Activated naive CD8-positive, alpha-beta T cell (primary cell): ENCODE measurements at regions not wholly inside any gene's neighbourhood (a gene's known extent, or its start where the extent isn't known, plus 50 kb on each side); places are given as distances from the start of the nearest gene placed in this dataset.
"Not testable (repeated sequence)": the region's sequence is repeated elsewhere in the genome, so short reads cannot be mapped to it uniquely, and the experiment has no call there.

Source experiments
- H3K27ac Mint-ChIP-seq: one replicate; pipeline ENCODE4 v1.8.0; 2021; ENCODE audit warnings: mixed read lengths
- H3K27me3 Mint-ChIP-seq: one replicate; pipeline ENCODE4 v1.8.0; 2021; ENCODE audit warnings: mixed read lengths
- H3K36me3 Mint-ChIP-seq: one replicate; pipeline ENCODE4 v1.8.0; 2021; ENCODE audit warnings: mixed read lengths
- H3K4me1 Mint-ChIP-seq: one replicate; pipeline ENCODE4 v1.8.0; 2021; ENCODE audit warnings: low read depth, mixed read lengths
- H3K4me3 Mint-ChIP-seq: one replicate; pipeline ENCODE4 v1.8.0; 2021; ENCODE audit warnings: mild to moderate bottlenecking, mixed read lengths
- H3K9me3 Mint-ChIP-seq: one replicate; pipeline ENCODE4 v1.8.0; 2021; ENCODE audit warnings: low read depth, mixed read lengths

DNA sequence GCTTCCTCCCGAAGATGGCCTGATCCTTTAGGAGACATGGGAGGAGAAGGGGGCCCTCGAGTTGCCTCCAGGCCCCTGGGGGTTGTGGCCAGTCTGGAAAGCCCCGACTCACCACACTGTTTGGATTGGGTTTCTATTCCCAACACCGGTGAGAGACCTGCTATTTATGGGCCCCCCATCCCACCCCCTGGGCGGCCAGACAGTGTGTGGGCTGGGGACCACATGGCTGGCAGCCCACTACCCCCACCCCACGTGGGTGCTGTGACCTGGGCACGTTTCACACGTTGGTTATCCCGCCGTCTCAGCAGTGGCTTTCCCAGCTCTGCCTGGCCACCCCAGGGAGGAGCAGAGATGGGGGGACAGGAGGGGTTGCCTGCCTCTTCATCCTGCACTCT lies 116.1 kb downstream of the VEGFA start:
- no peak overlapping the region for H3K4me3 Mint-ChIP-seq

GRCh38 chr6:43885399-43886066 lies 115.5 kb downstream of the VEGFA start:
- Mint-ChIP-seq H3K9me3 (no peaks in the 10 kb centered on the region), H3K36me3 (no peaks in the 10 kb centered on the region), H3K4me3 (no peak overlapping the region), H3K4me1 (peaks cover 1% of the 10 kb centered on the region), H3K27me3 (peaks cover 5% of the 10 kb centered on the region), H3K27ac (no peak overlapping the region)

More for the DNA sequence above, 116.1 kb downstream of the VEGFA start:
- Mint-ChIP-seq H3K36me3 (no peaks in the 10 kb centered on the region), H3K27ac (no peak overlapping the region), H3K27me3 (peaks cover 8% of the 10 kb centered on the region), H3K4me1 (peaks cover 4% of the 10 kb centered on the region), H3K9me3 (no peaks in the 10 kb centered on the region)

DNA sequence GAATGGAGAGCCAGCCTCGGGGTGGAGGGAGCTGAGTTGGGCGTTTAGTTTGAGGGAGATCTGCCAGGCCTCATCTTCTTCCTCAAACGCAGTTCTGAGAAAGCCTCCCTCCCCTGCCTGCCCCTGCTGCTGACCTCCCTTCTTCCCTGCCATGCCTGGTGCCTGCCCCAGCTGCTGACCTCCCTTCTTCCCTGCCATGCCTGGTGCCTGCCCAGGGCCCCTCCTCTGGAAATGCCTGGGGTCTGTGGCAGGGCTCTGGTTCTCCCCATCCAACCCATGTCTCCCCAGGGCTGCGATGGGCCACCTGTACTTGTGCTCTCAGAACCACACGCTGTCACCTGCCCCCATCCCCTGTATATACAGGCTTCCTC lies 114.6 kb downstream of the VEGFA start:
- no peaks in the 10 kb centered on the region for H3K36me3 Mint-ChIP-seq
- no peaks in the 10 kb centered on the region for H3K9me3 Mint-ChIP-seq
- H3K4me1 Mint-ChIP-seq, result no peaks in the 10 kb centered on the region
- H3K27me3 Mint-ChIP-seq, result peaks cover 4% of the 10 kb centered on the region
- H3K4me3 Mint-ChIP-seq, result no peak overlapping the region
- no peak overlapping the region for H3K27ac Mint-ChIP-seq

DNA sequence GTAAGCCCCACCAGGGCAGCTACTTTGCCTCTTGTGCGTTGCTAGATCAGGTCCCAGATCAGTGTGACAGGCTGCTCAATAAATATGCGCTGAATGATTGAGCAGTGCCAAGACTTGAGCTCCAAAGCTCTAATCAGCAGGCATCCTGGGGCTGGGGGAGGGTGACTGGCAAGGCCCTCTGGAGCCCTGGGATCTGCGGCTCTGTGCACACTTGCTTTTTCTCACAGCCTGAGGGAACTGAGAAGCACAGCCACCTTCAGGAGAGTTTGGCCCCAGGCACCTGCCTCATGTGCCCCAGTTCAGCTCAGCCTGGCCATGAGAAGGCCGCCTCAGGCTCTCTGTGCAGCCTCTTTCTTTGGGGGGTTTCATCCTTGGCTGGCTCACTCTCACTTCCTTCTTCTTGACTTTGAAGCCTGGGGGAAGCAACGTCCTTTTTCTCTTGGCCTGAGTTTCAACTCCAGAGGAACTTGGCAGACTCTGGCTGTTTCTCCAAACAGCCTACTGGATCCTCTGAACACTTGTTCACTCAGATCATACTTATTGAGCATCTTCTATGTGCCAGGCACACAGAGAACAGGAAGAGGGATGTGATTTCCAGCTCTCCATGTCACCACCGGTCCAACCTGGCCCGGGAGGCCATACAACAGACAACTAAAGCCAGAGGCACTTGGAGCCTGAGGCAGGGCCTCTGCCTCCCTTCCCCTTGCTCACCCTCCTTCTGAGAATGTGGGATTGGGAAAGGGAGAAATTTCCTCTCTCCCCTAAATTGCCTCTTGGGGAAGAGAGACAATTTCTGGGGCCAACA lies 114.0 kb downstream of the VEGFA start:
- H3K4me3 Mint-ChIP-seq, result no peak overlapping the region
- H3K27me3 Mint-ChIP-seq, result peaks cover 4% of the 10 kb centered on the region
- no peaks in the 10 kb centered on the region for H3K36me3 Mint-ChIP-seq
- H3K27ac Mint-ChIP-seq, result no peak overlapping the region
- no peaks in the 10 kb centered on the region for H3K9me3 Mint-ChIP-seq
- no peaks in the 10 kb centered on the region for H3K4me1 Mint-ChIP-seq

- H3K27ac Mint-ChIP-seq, H3K27me3 Mint-ChIP-seq, H3K9me3 Mint-ChIP-seq, H3K36me3 Mint-ChIP-seq, H3K4me3 Mint-ChIP-seq, H3K4me1 Mint-ChIP-seq: not testable (repeated sequence)
These were observed 112.9 kb downstream of the VEGFA start for GRCh38 chr6:43882690-43883448.

GRCh38 chr6:43880236-43881137 lies 110.5 kb downstream of the VEGFA start:
- Mint-ChIP-seq H3K4me3 (no peak overlapping the region), H3K36me3 (no peaks in the 10 kb centered on the region), H3K27me3 (no peaks in the 10 kb centered on the region), H3K9me3 (no peaks in the 10 kb centered on the region), H3K27ac (no peak overlapping the region), H3K4me1 (no peaks in the 10 kb centered on the region)

- Mint-ChIP-seq H3K4me1 (no peaks in the 10 kb centered on the region), H3K9me3 (no peaks in the 10 kb centered on the region), H3K27ac (no peak overlapping the region), H3K36me3 (no peaks in the 10 kb centered on the region), H3K27me3 (no peaks in the 10 kb centered on the region), H3K4me3 (no peak overlapping the region)
These were observed 109.7 kb downstream of the VEGFA start for GRCh38 chr6:43879722-43880121.

GRCh38 chr6:43878823-43879495 lies 108.9 kb downstream of the VEGFA start:
- Mint-ChIP-seq H3K27me3 (no peaks in the 10 kb centered on the region), H3K4me3 (no peak overlapping the region), H3K27ac (no peak overlapping the region), H3K9me3 (no peaks in the 10 kb centered on the region), H3K36me3 (no peaks in the 10 kb centered on the region), H3K4me1 (no peaks in the 10 kb centered on the region)

- H3K27ac Mint-ChIP-seq, result no peak overlapping the region
- H3K4me3 Mint-ChIP-seq, result no peak overlapping the region
- H3K9me3 Mint-ChIP-seq, result no peaks in the 10 kb centered on the region
These were observed 108.2 kb downstream of the VEGFA start for GRCh38 chr6:43878127-43878634.

DNA sequence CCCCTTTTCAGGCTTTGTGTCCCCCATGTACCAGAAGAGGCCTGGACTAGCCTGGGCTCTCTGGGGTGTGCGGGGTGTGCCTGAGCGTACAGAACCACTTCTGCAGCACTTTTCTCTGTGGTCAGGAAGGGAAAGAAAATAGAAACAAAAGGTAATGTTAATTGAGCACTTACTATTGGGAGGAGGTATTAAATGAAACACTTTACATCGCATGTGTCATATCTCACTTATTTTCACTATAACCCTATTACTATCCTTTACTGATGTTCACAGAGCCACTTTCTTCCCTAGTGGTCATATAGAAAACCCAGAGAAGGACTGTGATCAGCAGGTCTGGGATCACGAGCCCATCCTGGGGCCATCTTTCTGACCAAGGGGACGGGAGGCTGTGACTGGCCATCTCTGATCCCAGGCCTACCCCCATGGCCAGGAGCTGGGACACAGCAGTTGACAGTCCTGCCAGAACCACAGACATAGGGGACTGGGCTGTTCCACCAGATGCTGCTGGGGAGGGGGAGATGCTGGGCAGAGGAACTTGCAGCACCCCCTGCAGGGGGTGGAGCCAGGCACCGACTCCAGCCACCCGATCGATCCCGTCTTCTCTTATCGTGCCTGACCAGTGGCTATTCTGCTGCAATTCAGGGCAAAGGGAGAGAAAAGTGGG lies 107.6 kb downstream of the VEGFA start:
- H3K4me3 Mint-ChIP-seq, result no peak overlapping the region
- H3K27ac Mint-ChIP-seq, result no peak overlapping the region
- no peaks in the 10 kb centered on the region for H3K36me3 Mint-ChIP-seq
- H3K9me3 Mint-ChIP-seq, result no peaks in the 10 kb centered on the region
- no peaks in the 10 kb centered on the region for H3K4me1 Mint-ChIP-seq
- H3K27me3 Mint-ChIP-seq, result no peaks in the 10 kb centered on the region

More at GRCh38 chr6:43878127-43878634, 108.2 kb downstream of the VEGFA start:
- no peaks in the 10 kb centered on the region for H3K36me3 Mint-ChIP-seq
- no peaks in the 10 kb centered on the region for H3K27me3 Mint-ChIP-seq
- no peaks in the 10 kb centered on the region for H3K4me1 Mint-ChIP-seq

DNA sequence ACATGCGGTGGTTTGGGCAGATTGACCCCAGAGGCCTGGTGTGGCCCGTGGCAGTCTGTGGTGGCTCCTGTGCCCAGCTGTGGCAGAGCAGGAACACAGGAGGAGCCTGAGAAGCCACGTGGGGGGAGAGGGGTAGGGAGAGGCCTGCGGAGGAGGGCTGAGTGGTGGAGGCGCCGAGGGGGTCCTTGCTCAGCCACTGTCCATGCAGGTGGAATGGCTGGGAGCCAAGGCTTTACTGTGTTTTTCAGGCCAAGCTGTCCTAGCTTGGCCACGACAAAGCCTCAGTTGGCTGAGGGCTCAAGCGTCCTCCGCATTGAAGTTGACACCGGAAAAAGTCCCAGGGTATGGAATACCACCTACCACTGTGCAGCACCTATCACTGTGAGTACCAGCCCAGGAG lies 107.0 kb downstream of the VEGFA start:
- no peaks in the 10 kb centered on the region for H3K27me3 Mint-ChIP-seq
- no peaks in the 10 kb centered on the region for H3K9me3 Mint-ChIP-seq
- no peak overlapping the region for H3K27ac Mint-ChIP-seq
- no peaks in the 10 kb centered on the region for H3K4me1 Mint-ChIP-seq
- no peak overlapping the region for H3K4me3 Mint-ChIP-seq
- no peaks in the 10 kb centered on the region for H3K36me3 Mint-ChIP-seq

GRCh38 chr6:43876602-43877001 lies 106.6 kb downstream of the VEGFA start:
- Mint-ChIP-seq H3K4me3 (no peak overlapping the region), H3K27me3 (no peaks in the 10 kb centered on the region), H3K4me1 (no peaks in the 10 kb centered on the region), H3K9me3 (no peaks in the 10 kb centered on the region), H3K27ac (no peak overlapping the region), H3K36me3 (no peaks in the 10 kb centered on the region)

DNA sequence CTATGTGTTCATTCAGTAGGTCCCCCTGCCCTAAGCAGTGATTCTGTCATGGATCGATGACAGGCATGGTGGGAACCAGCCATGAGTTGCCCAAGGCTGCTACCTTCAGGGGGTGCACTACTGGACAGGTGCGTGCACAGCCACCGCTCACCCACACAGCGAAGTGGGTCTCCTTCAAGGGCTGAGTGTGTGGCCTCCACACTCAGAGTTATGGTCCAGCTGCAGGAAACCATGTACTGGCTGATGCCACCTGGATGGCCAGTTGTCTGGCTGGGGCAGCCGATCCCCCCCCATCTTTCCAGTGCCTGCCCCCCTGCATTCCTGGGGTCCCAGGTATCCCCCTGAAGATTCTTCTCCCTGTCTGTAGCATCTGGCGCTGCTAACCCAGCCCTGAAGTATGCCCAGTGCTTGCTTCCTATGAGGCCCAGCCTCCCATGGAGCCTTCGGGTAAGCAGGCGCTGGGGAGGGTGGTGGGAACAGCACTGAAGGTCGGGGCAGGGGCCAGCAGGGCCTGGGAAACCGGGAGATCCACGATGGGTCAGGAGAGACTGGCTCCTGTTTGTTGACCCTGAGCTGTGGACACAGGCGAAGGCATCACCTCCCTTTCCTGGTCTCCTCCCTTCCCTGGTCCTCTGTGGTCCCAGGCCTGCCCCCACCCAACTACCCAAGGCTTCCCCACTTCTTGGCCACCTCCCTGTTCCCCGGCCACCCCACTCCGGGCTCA lies 106.0 kb downstream of the VEGFA start:
- no peak overlapping the region for H3K4me3 Mint-ChIP-seq
- no peak overlapping the region for H3K27ac Mint-ChIP-seq
- H3K4me1 Mint-ChIP-seq, result no peaks in the 10 kb centered on the region
- H3K9me3 Mint-ChIP-seq, result no peaks in the 10 kb centered on the region
- H3K36me3 Mint-ChIP-seq, result no peaks in the 10 kb centered on the region
- H3K27me3 Mint-ChIP-seq, result no peaks in the 10 kb centered on the region
